WTC11 (cell line): ENCODE measurements at regions not wholly inside any gene's neighbourhood (a gene's known extent, or its start where the extent isn't known, plus 50 kb on each side); places are given as distances from the start of the nearest gene placed in this dataset.

Experiments
- ATAC-seq: fragments of 200-7000 bp; cut with Tn5 transposase; 2 replicates; pipeline ENCODE4 v1.10.0; 2021; ENCODE audit warnings: mild to moderate bottlenecking, moderate library complexity
- CTCF ChIA-PET: fragments of 300-600 bp; sonication (Branson Sonifier 250); formaldehyde crosslinking; loops from one replicate; lab custom pipeline; 2021; ENCODE audit warnings: antibody characterized with exemption; lab: Charles Lee
- POLR2A ChIA-PET: fragments of 350-600 bp; sonication (Branson Sonifier 250); formaldehyde crosslinking; loops from one replicate; lab custom pipeline; 2021; ENCODE audit warnings: antibody characterized with exemption; lab: Charles Lee
- DNase-seq: peaks from one replicate; pipeline ENCODE4 v3.0.0; 2021; ENCODE audit warnings: low spot score
- H3K27ac Mint-ChIP-seq: 2 replicates; pipeline ENCODE4 v1.8.0; 2021; ENCODE audit warnings: mixed read lengths
- H3K27me3 Mint-ChIP-seq: 2 replicates; pipeline ENCODE4 v1.8.0; 2021; ENCODE audit warnings: low read depth, mild to moderate bottlenecking, moderate library complexity, mixed read lengths
- H3K36me3 Mint-ChIP-seq: 2 replicates; pipeline ENCODE4 v1.8.0; 2021; ENCODE audit warnings: mixed read lengths
- H3K4me1 Mint-ChIP-seq: 2 replicates; pipeline ENCODE4 v1.8.0; 2022; ENCODE audit warnings: mixed read lengths
- H3K4me3 Mint-ChIP-seq: 2 replicates; pipeline ENCODE4 v1.8.0; 2021; ENCODE audit warnings: mild to moderate bottlenecking, moderate library complexity, mixed read lengths
- H3K9me3 Mint-ChIP-seq: 2 replicates; pipeline ENCODE4 v1.8.0; 2021; ENCODE audit warnings: mixed read lengths
- CBFB ChIP-seq: sonication (generic); formaldehyde crosslinking; IDR thresholded peaks from 2 replicates; pipeline ENCODE4 v1.8.1; 2022; ENCODE audit warnings: mild to moderate bottlenecking, low read depth, missing genetic modification reagents
- CREM ChIP-seq: sonication (generic); formaldehyde crosslinking; IDR thresholded peaks from 2 replicates; pipeline ENCODE4 v1.8.1; 2022; ENCODE audit warnings: mild to moderate bottlenecking, missing genetic modification reagents, moderate library complexity
- E2F5 ChIP-seq: sonication (generic); formaldehyde crosslinking; IDR thresholded peaks from 2 replicates; pipeline ENCODE4 v1.8.1; 2022; ENCODE audit warnings: mild to moderate bottlenecking, moderate library complexity, missing genetic modification reagents
- EMX1 ChIP-seq: fragments of 250-450 bp; sonication (Bioruptor Pico); IDR thresholded peaks from 2 replicates; pipeline ENCODE4 v1.8.0; 2021; ENCODE audit warnings: mild to moderate bottlenecking
- FOXJ3 ChIP-seq: sonication (generic); formaldehyde crosslinking; IDR thresholded peaks from 2 replicates; pipeline ENCODE4 v1.9.0; 2021; ENCODE audit warnings: missing genetic modification reagents, mild to moderate bottlenecking, borderline replicate concordance
- HMGA2 ChIP-seq: fragments of 250-450 bp; sonication (Bioruptor Pico); IDR thresholded peaks from 2 replicates; pipeline ENCODE4 v1.4.0; 2021; ENCODE audit warnings: mild to moderate bottlenecking, moderate library complexity
- IRF2 ChIP-seq: sonication (generic); formaldehyde crosslinking; IDR thresholded peaks from 2 replicates; pipeline ENCODE4 v1.8.0; 2022; ENCODE audit warnings: low read depth, missing genetic modification reagents, borderline replicate concordance
- JUN ChIP-seq: sonication (generic); formaldehyde crosslinking; IDR thresholded peaks from 2 replicates; pipeline ENCODE4 v1.8.0; 2023; ENCODE audit warnings: mild to moderate bottlenecking, missing genetic modification reagents
- MXD4 ChIP-seq: fragments of 250-450 bp; sonication (Bioruptor Pico); IDR thresholded peaks from 2 replicates; pipeline ENCODE4 v1.8.0; 2021; ENCODE audit warnings: mild to moderate bottlenecking, moderate library complexity, borderline replicate concordance
- SMAD3 ChIP-seq: sonication (generic); formaldehyde crosslinking; IDR thresholded peaks from 2 replicates; pipeline ENCODE4 v1.8.0; 2022; ENCODE audit warnings: missing genetic modification reagents, mild to moderate bottlenecking, borderline replicate concordance
- SMAD4 ChIP-seq: sonication (generic); formaldehyde crosslinking; IDR thresholded peaks from 2 replicates; pipeline ENCODE4 v1.8.0; 2022; ENCODE audit warnings: mild to moderate bottlenecking, missing genetic modification reagents
- SP1 ChIP-seq: sonication (generic); formaldehyde crosslinking; conservative IDR thresholded peaks from 2 replicates; pipeline ENCODE4 v1.8.1; 2022; ENCODE audit warnings: missing genetic modification reagents
- TEAD4 ChIP-seq: sonication (generic); formaldehyde crosslinking; IDR thresholded peaks from 2 replicates; pipeline ENCODE4 v1.8.0; 2022; ENCODE audit warnings: mild to moderate bottlenecking, missing genetic modification reagents
- ZNF317 ChIP-seq: sonication (generic); formaldehyde crosslinking; IDR thresholded peaks from 2 replicates; pipeline ENCODE4 v1.8.1; 2023; ENCODE audit warnings: low read depth, mild to moderate bottlenecking, moderate library complexity, missing genetic modification reagents, borderline replicate concordance
- ZNF425 ChIP-seq: fragments of 250-450 bp; sonication (Bioruptor Pico); conservative IDR thresholded peaks from 2 replicates; pipeline ENCODE4 v1.9.0; 2021; ENCODE audit warnings: mild to moderate bottlenecking
- ZNF512 ChIP-seq: sonication (generic); formaldehyde crosslinking; IDR thresholded peaks from 2 replicates; pipeline ENCODE4 v1.8.1; 2022; ENCODE audit warnings: missing genetic modification reagents, borderline replicate concordance
- TF ChIP-seq, protein P1 (sequence below): sonication (generic); formaldehyde crosslinking; IDR thresholded peaks from 2 replicates; pipeline ENCODE4 v1.8.0; 2023; ENCODE audit warnings: missing genetic modification reagents, mild to moderate bottlenecking, borderline replicate concordance
- TF ChIP-seq, protein P2 (sequence below): fragments of 250-450 bp; sonication (Bioruptor Pico); IDR thresholded peaks from 2 replicates; pipeline ENCODE4 v2.1.2; 2022; ENCODE audit warnings: mild to moderate bottlenecking, moderate library complexity
- TF ChIP-seq, protein P3 (sequence below): sonication (generic); formaldehyde crosslinking; conservative IDR thresholded peaks from 2 replicates; pipeline ENCODE4 v1.8.1; 2022; ENCODE audit warnings: mild to moderate bottlenecking, missing genetic modification reagents
- TF ChIP-seq, protein P4 (sequence below): sonication (generic); formaldehyde crosslinking; IDR thresholded peaks from 2 replicates; pipeline ENCODE4 v1.8.1; 2023; ENCODE audit warnings: mild to moderate bottlenecking, missing genetic modification reagents
- TF ChIP-seq, protein P5 (sequence below): sonication (generic); formaldehyde crosslinking; IDR thresholded peaks from 2 replicates; pipeline ENCODE4 v1.8.0; 2022; ENCODE audit warnings: mild to moderate bottlenecking, missing genetic modification reagents

GRCh38 chr18:45165176-45165713, 450.0 kb upstream of the SLC14A2 start:
- Mint-ChIP-seq H3K27ac (no peak overlapping the region), H3K27me3 (no peaks in the 10 kb centered on the region), H3K9me3 (peaks cover 6% of the 10 kb centered on the region; the same call in 1 of the 2 replicates), H3K36me3 (no peaks in the 10 kb centered on the region), H3K4me3 (no peak overlapping the region), H3K4me1 (no peaks in the 10 kb centered on the region)
- ChIA-PET CTCF (no interaction called here), POLR2A (no interaction called here)
- DNase-seq (no peak), ATAC-seq (no peak)
- TF ChIP-seq E2F5 (CRISPR knock-in tag) (no peak), EMX1 (CRISPR knock-in tag) (no peak), CREM (CRISPR knock-in tag) (no peak), ZNF317 (CRISPR knock-in tag) (no peak), IRF2 (no peak), JUN (no peak), ZNF425 (CRISPR knock-in tag) (no peak), HMGA2 (no peak), ZNF512 (CRISPR knock-in tag) (no peak), SMAD4 (no peak)
- TF ChIP-seq, protein P1, sequence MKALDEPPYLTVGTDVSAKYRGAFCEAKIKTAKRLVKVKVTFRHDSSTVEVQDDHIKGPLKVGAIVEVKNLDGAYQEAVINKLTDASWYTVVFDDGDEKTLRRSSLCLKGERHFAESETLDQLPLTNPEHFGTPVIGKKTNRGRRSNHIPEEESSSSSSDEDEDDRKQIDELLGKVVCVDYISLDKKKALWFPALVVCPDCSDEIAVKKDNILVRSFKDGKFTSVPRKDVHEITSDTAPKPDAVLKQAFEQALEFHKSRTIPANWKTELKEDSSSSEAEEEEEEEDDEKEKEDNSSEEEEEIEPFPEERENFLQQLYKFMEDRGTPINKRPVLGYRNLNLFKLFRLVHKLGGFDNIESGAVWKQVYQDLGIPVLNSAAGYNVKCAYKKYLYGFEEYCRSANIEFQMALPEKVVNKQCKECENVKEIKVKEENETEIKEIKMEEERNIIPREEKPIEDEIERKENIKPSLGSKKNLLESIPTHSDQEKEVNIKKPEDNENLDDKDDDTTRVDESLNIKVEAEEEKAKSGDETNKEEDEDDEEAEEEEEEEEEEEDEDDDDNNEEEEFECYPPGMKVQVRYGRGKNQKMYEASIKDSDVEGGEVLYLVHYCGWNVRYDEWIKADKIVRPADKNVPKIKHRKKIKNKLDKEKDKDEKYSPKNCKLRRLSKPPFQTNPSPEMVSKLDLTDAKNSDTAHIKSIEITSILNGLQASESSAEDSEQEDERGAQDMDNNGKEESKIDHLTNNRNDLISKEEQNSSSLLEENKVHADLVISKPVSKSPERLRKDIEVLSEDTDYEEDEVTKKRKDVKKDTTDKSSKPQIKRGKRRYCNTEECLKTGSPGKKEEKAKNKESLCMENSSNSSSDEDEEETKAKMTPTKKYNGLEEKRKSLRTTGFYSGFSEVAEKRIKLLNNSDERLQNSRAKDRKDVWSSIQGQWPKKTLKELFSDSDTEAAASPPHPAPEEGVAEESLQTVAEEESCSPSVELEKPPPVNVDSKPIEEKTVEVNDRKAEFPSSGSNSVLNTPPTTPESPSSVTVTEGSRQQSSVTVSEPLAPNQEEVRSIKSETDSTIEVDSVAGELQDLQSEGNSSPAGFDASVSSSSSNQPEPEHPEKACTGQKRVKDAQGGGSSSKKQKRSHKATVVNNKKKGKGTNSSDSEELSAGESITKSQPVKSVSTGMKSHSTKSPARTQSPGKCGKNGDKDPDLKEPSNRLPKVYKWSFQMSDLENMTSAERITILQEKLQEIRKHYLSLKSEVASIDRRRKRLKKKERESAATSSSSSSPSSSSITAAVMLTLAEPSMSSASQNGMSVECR, result no peak
- TF ChIP-seq, protein P2, sequence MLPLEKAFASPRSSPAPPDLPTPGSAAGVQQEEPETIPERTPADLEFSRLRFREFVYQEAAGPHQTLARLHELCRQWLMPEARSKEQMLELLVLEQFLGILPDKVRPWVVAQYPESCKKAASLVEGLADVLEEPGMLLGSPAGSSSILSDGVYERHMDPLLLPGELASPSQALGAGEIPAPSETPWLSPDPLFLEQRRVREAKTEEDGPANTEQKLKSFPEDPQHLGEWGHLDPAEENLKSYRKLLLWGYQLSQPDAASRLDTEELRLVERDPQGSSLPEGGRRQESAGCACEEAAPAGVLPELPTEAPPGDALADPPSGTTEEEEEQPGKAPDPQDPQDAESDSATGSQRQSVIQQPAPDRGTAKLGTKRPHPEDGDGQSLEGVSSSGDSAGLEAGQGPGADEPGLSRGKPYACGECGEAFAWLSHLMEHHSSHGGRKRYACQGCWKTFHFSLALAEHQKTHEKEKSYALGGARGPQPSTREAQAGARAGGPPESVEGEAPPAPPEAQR, result no peak
- TF ChIP-seq, protein P3, sequence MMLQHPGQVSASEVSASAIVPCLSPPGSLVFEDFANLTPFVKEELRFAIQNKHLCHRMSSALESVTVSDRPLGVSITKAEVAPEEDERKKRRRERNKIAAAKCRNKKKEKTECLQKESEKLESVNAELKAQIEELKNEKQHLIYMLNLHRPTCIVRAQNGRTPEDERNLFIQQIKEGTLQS, result no peak

GRCh38 chr18:45165871-45166270, 449.4 kb upstream of the SLC14A2 start:
- H3K9me3 Mint-ChIP-seq, result peaks cover 6% of the 10 kb centered on the region; the same call in 1 of the 2 replicates
- H3K27ac Mint-ChIP-seq, result no peak overlapping the region
- H3K36me3 Mint-ChIP-seq, result no peaks in the 10 kb centered on the region
- POLR2A ChIA-PET, result no interaction called here
- CTCF ChIA-PET, result no interaction called here
- no peak overlapping the region for H3K4me3 Mint-ChIP-seq
- H3K27me3 Mint-ChIP-seq, result no peaks in the 10 kb centered on the region
- DNase-seq (no peak), ATAC-seq (no peak)
- H3K4me1 Mint-ChIP-seq, result no peaks in the 10 kb centered on the region
- no peak for TF ChIP-seq FOXJ3 (CRISPR knock-in tag)
- no peak for TF ChIP-seq SMAD3
- TF ChIP-seq CBFB (CRISPR knock-in tag), result no peak
- TF ChIP-seq EMX1 (CRISPR knock-in tag), result no peak
- TF ChIP-seq, protein P2, result no peak
- TF ChIP-seq MXD4 (CRISPR knock-in tag), result no peak
- TF ChIP-seq SP1 (CRISPR knock-in tag), result no peak
- TF ChIP-seq, protein P4, sequence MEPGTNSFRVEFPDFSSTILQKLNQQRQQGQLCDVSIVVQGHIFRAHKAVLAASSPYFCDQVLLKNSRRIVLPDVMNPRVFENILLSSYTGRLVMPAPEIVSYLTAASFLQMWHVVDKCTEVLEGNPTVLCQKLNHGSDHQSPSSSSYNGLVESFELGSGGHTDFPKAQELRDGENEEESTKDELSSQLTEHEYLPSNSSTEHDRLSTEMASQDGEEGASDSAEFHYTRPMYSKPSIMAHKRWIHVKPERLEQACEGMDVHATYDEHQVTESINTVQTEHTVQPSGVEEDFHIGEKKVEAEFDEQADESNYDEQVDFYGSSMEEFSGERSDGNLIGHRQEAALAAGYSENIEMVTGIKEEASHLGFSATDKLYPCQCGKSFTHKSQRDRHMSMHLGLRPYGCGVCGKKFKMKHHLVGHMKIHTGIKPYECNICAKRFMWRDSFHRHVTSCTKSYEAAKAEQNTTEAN (CRISPR knock-in tag), result no peak
- TF ChIP-seq, protein P5, sequence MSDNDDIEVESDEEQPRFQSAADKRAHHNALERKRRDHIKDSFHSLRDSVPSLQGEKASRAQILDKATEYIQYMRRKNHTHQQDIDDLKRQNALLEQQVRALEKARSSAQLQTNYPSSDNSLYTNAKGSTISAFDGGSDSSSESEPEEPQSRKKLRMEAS (CRISPR knock-in tag), result no peak
- TF ChIP-seq ZNF317 (CRISPR knock-in tag), result no peak
- TF ChIP-seq TEAD4 (CRISPR knock-in tag), result no peak
